Transverse colon (tissue), 4 donors: ENCODE measurements at regions not wholly inside any gene's neighbourhood (a gene's known extent, or its start where the extent isn't known, plus 50 kb on each side); places are given as distances from the start of the nearest gene placed in this dataset.

ENCODE experiments used
- EP300 ChIP-seq: sonication (generic); formaldehyde crosslinking; IDR thresholded peaks from one replicate; pipeline ENCODE4 v1.6.1; 2017; ENCODE audit warnings: antibody characterized with exemption, low read depth
- POLR2A ChIP-seq: fragments of 450-650 bp; IDR thresholded peaks from one replicate; pipeline ENCODE4 v1.6.1; 2016; ENCODE audit warnings: antibody characterized with exemption, mild to moderate bottlenecking, moderate library complexity
- POLR2AphosphoS5 ChIP-seq, 3 donors: sonication (generic); formaldehyde crosslinking; IDR thresholded peaks; one replicate each; pipeline ENCODE4 v1.6.1; 2016; ENCODE audit warnings: antibody characterized with exemption in 3 of 3
- TF ChIP-seq, protein P1 (sequence below), 5 experiments: fragments of 200-600 bp in 3 of 5; fragments of 450-650 bp in 2 of 5; sonication (generic) in 3 of 5; IDR thresholded peaks; 1 replicate in 2 of 5; 2 replicates in 3 of 5; pipeline ENCODE4 v1.5.1; 2016 to 2017; ENCODE audit warnings: antibody characterized with exemption in 5 of 5, inconsistent platforms in 3 of 5, mild to moderate bottlenecking in 2 of 5, moderate library complexity in 1 of 5

DNA sequence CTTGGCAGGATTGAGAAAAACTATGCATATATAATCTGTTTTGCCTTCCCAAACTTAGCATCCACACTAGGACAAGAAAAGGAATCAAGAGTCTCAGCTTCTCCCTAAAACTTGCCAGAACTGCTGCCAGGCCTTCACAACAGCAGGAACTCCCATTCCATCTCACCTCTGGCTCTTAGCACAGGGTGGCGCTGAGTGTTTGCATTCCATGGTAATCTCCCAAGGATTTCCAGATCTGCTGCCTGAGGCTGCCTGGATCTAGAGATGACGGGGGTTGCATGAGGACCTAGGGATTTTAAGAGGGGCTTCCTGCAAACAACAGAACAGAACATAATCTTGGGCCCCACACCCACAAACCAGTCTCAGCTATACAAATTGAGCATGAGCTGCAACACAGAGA is 87.1 kb upstream of the OPCML start:
- TF ChIP-seq POLR2AphosphoS5 (IDR thresholded peaks at IDR 0.05) (no peak), EP300 (no peak), POLR2A (no peak)
- TF ChIP-seq, protein P1, sequence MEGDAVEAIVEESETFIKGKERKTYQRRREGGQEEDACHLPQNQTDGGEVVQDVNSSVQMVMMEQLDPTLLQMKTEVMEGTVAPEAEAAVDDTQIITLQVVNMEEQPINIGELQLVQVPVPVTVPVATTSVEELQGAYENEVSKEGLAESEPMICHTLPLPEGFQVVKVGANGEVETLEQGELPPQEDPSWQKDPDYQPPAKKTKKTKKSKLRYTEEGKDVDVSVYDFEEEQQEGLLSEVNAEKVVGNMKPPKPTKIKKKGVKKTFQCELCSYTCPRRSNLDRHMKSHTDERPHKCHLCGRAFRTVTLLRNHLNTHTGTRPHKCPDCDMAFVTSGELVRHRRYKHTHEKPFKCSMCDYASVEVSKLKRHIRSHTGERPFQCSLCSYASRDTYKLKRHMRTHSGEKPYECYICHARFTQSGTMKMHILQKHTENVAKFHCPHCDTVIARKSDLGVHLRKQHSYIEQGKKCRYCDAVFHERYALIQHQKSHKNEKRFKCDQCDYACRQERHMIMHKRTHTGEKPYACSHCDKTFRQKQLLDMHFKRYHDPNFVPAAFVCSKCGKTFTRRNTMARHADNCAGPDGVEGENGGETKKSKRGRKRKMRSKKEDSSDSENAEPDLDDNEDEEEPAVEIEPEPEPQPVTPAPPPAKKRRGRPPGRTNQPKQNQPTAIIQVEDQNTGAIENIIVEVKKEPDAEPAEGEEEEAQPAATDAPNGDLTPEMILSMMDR (IDR thresholded peaks at IDR 0.05) = no peak
